GM12878 (cell line): ENCODE measurements at regions not wholly inside any gene's neighbourhood (a gene's known extent, or its start where the extent isn't known, plus 50 kb on each side); places are given as distances from the start of the nearest gene placed in this dataset.

Experiments
- ESRRA ChIP-seq: IDR thresholded peaks from 2 replicates; pipeline ENCODE4 v1.6.1; 2012; ENCODE audit warnings: mild to moderate bottlenecking, low read length, improper control_type of control experiment
- KDM1A ChIP-seq: fragments of 200-600 bp; sonication (generic); IDR thresholded peaks from 2 replicates; pipeline ENCODE4 v1.6.1; 2016; ENCODE audit warnings: borderline replicate concordance
- MEF2A ChIP-seq: IDR thresholded peaks from 2 replicates; pipeline ENCODE4 v1.6.1; 2011; ENCODE audit warnings: low read depth, mild to moderate bottlenecking, low read length, moderate library complexity; ENCODE audit not compliant: insufficient read depth
- NR2C1 ChIP-seq: fragments of 450-650 bp; IDR thresholded peaks from 2 replicates; pipeline ENCODE4 v1.6.1; 2017; ENCODE audit warnings: antibody characterized with exemption, mild to moderate bottlenecking, moderate library complexity
- NR2F1 ChIP-seq: fragments of 450-650 bp; conservative IDR thresholded peaks from 2 replicates; pipeline ENCODE4 v1.6.1; 2017; ENCODE audit warnings: mild to moderate bottlenecking
- PAX5 ChIP-seq: IDR thresholded peaks from 2 replicates; pipeline ENCODE4 v1.6.1; 2011; ENCODE audit warnings: low read depth, low read length, borderline replicate concordance
- POU2F2 ChIP-seq: IDR thresholded peaks from 3 replicates; pipeline ENCODE4 v1.6.1; 2011; ENCODE audit warnings: low read depth, mild to moderate bottlenecking, low read length, borderline replicate concordance
- SRF ChIP-seq, 2 experiments: IDR thresholded peaks; 2 replicates each; pipeline ENCODE4 v1.6.1; 2011; ENCODE audit warnings: low read depth in 2 of 2, low read length in 2 of 2, mild to moderate bottlenecking in 1 of 2, moderate library complexity in 1 of 2
- TF ChIP-seq, protein P1 (sequence below): fragments of 450-650 bp; IDR thresholded peaks from 2 replicates; pipeline ENCODE4 v1.6.1; 2017; ENCODE audit warnings: mild to moderate bottlenecking, moderate library complexity
- TF ChIP-seq, protein P2 (sequence below): fragments of 450-650 bp; IDR thresholded peaks from 2 replicates; pipeline ENCODE4 v1.6.1; 2017; ENCODE audit warnings: antibody characterized with exemption, mild to moderate bottlenecking, moderate library complexity
- TF ChIP-seq, protein P3 (sequence below): fragments of 450-650 bp; formaldehyde crosslinking; IDR thresholded peaks from 2 replicates; pipeline ENCODE4 v1.5.0; 2022; ENCODE audit warnings: mild to moderate bottlenecking, missing genetic modification characterization
- TF ChIP-seq, protein P4 (sequence below), 3 experiments: IDR thresholded peaks in 2 of 3; conservative IDR thresholded peaks in 1 of 3; 2 replicates each; pipeline ENCODE4 v1.5.1; 2011; ENCODE audit warnings: low read depth in 3 of 3, low read length in 3 of 3, mild to moderate bottlenecking in 3 of 3, control low read depth in 2 of 3, moderate library complexity in 2 of 3, inconsistent platforms in 1 of 3, mixed read lengths in 1 of 3; ENCODE audit not compliant: control insufficient read depth in 2 of 3, insufficient read depth in 1 of 3; ENCODE audit errors: extremely low read depth in 1 of 3
- TF ChIP-seq, protein P5 (sequence below): fragments of 450-650 bp; IDR thresholded peaks from 2 replicates; pipeline ENCODE4 v1.6.1; 2016; ENCODE audit warnings: mild to moderate bottlenecking

DNA sequence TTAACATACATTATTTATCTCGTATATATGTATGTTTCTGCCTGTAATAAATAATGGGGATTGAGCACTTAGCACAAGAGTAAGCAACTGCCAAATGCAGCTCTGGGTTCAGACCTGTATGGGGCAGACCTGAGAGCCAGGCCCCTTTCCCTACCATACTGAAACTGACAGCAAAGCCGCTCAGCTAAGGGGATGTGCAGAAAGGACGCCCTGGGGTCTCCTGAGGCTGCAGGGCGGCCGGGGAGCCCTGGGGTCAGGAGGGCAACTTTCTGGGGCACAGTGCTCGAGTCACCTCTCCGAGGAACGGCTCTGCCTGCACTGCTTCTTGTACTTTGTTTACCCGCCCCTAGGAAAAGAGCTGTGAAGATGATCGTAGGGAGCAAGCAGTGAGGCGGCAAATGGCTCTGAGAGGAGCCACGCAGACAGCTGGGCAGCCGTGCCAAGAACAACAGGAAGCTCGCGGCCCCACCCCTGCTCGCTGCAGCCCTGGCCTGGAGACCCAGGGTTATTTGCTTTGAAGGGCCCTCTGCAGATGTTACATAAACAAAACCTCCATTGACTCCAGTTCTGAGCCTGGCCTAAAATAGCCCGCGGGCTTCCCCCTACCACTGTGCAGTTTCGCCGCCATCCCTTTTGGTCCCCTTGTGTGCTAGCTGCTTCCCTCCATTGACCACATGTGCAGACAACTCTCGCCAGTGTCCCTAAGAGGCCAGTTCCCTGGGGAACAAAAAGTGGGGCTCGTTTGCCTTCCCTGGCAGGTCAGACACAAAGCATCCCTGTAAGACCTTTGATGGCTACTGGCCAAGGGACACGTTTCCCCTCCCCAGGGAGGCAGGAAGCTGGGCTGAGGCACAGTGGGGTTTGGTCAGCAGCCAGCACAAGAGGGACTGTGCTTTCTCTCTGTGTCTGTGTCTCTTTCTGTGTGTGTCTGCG is 111.3 kb upstream of the LNX1 start (continued):
- TF ChIP-seq, protein P1, sequence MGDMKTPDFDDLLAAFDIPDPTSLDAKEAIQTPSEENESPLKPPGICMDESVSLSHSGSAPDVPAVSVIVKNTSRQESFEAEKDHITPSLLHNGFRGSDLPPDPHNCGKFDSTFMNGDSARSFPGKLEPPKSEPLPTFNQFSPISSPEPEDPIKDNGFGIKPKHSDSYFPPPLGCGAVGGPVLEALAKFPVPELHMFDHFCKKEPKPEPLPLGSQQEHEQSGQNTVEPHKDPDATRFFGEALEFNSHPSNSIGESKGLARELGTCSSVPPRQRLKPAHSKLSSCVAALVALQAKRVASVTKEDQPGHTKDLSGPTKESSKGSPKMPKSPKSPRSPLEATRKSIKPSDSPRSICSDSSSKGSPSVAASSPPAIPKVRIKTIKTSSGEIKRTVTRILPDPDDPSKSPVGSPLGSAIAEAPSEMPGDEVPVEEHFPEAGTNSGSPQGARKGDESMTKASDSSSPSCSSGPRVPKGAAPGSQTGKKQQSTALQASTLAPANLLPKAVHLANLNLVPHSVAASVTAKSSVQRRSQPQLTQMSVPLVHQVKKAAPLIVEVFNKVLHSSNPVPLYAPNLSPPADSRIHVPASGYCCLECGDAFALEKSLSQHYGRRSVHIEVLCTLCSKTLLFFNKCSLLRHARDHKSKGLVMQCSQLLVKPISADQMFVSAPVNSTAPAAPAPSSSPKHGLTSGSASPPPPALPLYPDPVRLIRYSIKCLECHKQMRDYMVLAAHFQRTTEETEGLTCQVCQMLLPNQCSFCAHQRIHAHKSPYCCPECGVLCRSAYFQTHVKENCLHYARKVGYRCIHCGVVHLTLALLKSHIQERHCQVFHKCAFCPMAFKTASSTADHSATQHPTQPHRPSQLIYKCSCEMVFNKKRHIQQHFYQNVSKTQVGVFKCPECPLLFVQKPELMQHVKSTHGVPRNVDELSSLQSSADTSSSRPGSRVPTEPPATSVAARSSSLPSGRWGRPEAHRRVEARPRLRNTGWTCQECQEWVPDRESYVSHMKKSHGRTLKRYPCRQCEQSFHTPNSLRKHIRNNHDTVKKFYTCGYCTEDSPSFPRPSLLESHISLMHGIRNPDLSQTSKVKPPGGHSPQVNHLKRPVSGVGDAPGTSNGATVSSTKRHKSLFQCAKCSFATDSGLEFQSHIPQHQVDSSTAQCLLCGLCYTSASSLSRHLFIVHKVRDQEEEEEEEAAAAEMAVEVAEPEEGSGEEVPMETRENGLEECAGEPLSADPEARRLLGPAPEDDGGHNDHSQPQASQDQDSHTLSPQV: peak; percentile 56; the same call in 1 of the 2 replicates
- TF ChIP-seq POU2F2: peak; percentile 70; the same call in 1 of the 3 replicates
- TF ChIP-seq NR2F1: peak; percentile 96
- no peak for TF ChIP-seq KDM1A
- no peak for TF ChIP-seq SRF (IDR thresholded peaks at IDR 0.05; ENCODE audit: low read depth in 2 of 2, low read length in 2 of 2)
- TF ChIP-seq, protein P2, sequence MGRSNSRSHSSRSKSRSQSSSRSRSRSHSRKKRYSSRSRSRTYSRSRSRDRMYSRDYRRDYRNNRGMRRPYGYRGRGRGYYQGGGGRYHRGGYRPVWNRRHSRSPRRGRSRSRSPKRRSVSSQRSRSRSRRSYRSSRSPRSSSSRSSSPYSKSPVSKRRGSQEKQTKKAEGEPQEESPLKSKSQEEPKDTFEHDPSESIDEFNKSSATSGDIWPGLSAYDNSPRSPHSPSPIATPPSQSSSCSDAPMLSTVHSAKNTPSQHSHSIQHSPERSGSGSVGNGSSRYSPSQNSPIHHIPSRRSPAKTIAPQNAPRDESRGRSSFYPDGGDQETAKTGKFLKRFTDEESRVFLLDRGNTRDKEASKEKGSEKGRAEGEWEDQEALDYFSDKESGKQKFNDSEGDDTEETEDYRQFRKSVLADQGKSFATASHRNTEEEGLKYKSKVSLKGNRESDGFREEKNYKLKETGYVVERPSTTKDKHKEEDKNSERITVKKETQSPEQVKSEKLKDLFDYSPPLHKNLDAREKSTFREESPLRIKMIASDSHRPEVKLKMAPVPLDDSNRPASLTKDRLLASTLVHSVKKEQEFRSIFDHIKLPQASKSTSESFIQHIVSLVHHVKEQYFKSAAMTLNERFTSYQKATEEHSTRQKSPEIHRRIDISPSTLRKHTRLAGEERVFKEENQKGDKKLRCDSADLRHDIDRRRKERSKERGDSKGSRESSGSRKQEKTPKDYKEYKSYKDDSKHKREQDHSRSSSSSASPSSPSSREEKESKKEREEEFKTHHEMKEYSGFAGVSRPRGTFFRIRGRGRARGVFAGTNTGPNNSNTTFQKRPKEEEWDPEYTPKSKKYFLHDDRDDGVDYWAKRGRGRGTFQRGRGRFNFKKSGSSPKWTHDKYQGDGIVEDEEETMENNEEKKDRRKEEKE: no peak
- TF ChIP-seq NR2C1: no peak; the same call in 1 of the 2 replicates
- no peak for TF ChIP-seq ESRRA
- TF ChIP-seq, protein P3, sequence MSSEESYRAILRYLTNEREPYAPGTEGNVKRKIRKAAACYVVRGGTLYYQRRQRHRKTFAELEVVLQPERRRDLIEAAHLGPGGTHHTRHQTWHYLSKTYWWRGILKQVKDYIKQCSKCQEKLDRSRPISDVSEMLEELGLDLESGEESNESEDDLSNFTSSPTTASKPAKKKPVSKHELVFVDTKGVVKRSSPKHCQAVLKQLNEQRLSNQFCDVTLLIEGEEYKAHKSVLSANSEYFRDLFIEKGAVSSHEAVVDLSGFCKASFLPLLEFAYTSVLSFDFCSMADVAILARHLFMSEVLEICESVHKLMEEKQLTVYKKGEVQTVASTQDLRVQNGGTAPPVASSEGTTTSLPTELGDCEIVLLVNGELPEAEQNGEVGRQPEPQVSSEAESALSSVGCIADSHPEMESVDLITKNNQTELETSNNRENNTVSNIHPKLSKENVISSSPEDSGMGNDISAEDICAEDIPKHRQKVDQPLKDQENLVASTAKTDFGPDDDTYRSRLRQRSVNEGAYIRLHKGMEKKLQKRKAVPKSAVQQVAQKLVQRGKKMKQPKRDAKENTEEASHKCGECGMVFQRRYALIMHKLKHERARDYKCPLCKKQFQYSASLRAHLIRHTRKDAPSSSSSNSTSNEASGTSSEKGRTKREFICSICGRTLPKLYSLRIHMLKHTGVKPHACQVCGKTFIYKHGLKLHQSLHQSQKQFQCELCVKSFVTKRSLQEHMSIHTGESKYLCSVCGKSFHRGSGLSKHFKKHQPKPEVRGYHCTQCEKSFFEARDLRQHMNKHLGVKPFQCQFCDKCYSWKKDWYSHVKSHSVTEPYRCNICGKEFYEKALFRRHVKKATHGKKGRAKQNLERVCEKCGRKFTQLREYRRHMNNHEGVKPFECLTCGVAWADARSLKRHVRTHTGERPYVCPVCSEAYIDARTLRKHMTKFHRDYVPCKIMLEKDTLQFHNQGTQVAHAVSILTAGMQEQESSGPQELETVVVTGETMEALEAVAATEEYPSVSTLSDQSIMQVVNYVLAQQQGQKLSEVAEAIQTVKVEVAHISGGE (CRISPR knock-in tag): no peak
- TF ChIP-seq PAX5: 0 out of 2 replicates have a peak, but pooled peaks have one; percentile 63
- peak; percentile 98 for TF ChIP-seq MEF2A
- TF ChIP-seq, protein P4, sequence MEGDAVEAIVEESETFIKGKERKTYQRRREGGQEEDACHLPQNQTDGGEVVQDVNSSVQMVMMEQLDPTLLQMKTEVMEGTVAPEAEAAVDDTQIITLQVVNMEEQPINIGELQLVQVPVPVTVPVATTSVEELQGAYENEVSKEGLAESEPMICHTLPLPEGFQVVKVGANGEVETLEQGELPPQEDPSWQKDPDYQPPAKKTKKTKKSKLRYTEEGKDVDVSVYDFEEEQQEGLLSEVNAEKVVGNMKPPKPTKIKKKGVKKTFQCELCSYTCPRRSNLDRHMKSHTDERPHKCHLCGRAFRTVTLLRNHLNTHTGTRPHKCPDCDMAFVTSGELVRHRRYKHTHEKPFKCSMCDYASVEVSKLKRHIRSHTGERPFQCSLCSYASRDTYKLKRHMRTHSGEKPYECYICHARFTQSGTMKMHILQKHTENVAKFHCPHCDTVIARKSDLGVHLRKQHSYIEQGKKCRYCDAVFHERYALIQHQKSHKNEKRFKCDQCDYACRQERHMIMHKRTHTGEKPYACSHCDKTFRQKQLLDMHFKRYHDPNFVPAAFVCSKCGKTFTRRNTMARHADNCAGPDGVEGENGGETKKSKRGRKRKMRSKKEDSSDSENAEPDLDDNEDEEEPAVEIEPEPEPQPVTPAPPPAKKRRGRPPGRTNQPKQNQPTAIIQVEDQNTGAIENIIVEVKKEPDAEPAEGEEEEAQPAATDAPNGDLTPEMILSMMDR (IDR thresholded peaks at IDR 0.05 in 2 of 3, conservative IDR thresholded peaks at IDR 0.05 in 1 of 3; ENCODE audit: control insufficient read depth in 2 of 3, extremely low read depth in 1 of 3, insufficient read depth in 1 of 3, low read depth in 3 of 3, low read length in 3 of 3): peak; percentile 32 to 37 (median 35); a peak in 4 of 6 replicates
- TF ChIP-seq, protein P5, sequence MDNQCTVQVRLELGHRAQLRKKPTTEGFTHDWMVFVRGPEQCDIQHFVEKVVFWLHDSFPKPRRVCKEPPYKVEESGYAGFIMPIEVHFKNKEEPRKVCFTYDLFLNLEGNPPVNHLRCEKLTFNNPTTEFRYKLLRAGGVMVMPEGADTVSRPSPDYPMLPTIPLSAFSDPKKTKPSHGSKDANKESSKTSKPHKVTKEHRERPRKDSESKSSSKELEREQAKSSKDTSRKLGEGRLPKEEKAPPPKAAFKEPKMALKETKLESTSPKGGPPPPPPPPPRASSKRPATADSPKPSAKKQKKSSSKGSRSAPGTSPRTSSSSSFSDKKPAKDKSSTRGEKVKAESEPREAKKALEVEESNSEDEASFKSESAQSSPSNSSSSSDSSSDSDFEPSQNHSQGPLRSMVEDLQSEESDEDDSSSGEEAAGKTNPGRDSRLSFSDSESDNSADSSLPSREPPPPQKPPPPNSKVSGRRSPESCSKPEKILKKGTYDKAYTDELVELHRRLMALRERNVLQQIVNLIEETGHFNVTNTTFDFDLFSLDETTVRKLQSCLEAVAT: peak; percentile 72; the same call in 1 of the 2 replicates
